Right lobe of liver (tissue), 6 donors: ENCODE measurements at regions not wholly inside any gene's neighbourhood (a gene's known extent, or its start where the extent isn't known, plus 50 kb on each side); places are given as distances from the start of the nearest gene placed in this dataset.

Experiments
- ATAC-seq, 4 donors: fragments of 200-7000 bp; cut with Tn5 transposase; one replicate each; pipeline ENCODE4 v1.9.1; 2020; ENCODE audit warnings: mild to moderate bottlenecking in 4 of 4, moderate library complexity in 4 of 4
- DNase-seq, 3 donors: peaks; one replicate each; pipeline ENCODE4 v3.0.0-alpha.2; 2020
- H3K27ac ChIP-seq, 3 donors: fragments of 200-600 bp; one replicate each; pipeline ENCODE4 v1.8.0; 2022
- H3K27me3 ChIP-seq, 2 donors: fragments of 200-600 bp; one replicate each; pipeline ENCODE4 v1.8.0; 2022
- H3K36me3 ChIP-seq, 4 donors: fragments of 200-600 bp; sonication (generic) in 1 of 4; one replicate each; pipeline versions ENCODE4 v1.5.1 to v1.8.0; 2017 to 2022; ENCODE audit warnings: control low read depth in 1 of 4
- H3K4me1 ChIP-seq, 4 donors: fragments of 200-600 bp; sonication (generic) in 1 of 4; one replicate each; pipeline versions ENCODE4 v1.5.1 to v1.8.0; 2017 to 2022; ENCODE audit warnings: control low read depth in 1 of 4
- H3K4me3 ChIP-seq, 3 donors: fragments of 200-600 bp; one replicate each; pipeline ENCODE4 v1.8.0; 2022
- H3K9me3 ChIP-seq, 4 donors: fragments of 200-600 bp; sonication (generic) in 1 of 4; one replicate each; pipeline versions ENCODE4 v1.5.1 to v1.8.0; 2017 to 2022; ENCODE audit warnings: control low read depth in 1 of 4
- CTCF ChIP-seq, 4 donors: fragments of 200-600 bp in 3 of 4; fragments of 450-650 bp in 1 of 4; IDR thresholded peaks; one replicate each; pipeline versions ENCODE4 v1.5.1 to v1.8.0; 2016 to 2022; ENCODE audit warnings: antibody characterized with exemption in 4 of 4, mild to moderate bottlenecking in 2 of 4
- POLR2A ChIP-seq: fragments of 450-650 bp; IDR thresholded peaks from one replicate; pipeline ENCODE4 v1.6.1; 2017; ENCODE audit warnings: antibody characterized with exemption, mild to moderate bottlenecking
- WGBS: methylation state at CpG from one replicate; pipeline ENCODE4 v1.1.6; 2018; ENCODE audit warnings: low coverage, low lambda C conversion rate; ENCODE audit not compliant: insufficient coverage; ENCODE audit errors: missing lambda C conversion rate; 5-methylcytosine and 5-hydroxymethylcytosine counted together
- intact Hi-C, 2 donors: fragments of 100-400 bp; cut with DNase I; formaldehyde crosslinking; loops; one replicate each; pipeline versions ENCODE4 v1.11.2 to v1.14.1; 2022
- donor health status: DM: no; HTN: yes; CAD: no.
- donor health status: DM: no; HTN: no; CAD: no.
- donor health status: DM: no; HTN: no; CAD: no.
- donor health status: DM: no; HTN: yes; CAD: no.
- donor health status: DM: no; HTN: yes; CAD: no.

- no peak overlapping the region for H3K27ac ChIP-seq
- H3K9me3 ChIP-seq: no peaks in the 10 kb centered on the region
- TF ChIP-seq POLR2A: no peak
- no peak for TF ChIP-seq CTCF (IDR thresholded peaks at IDR 0.05)
- no peaks in the 10 kb centered on the region for H3K27me3 ChIP-seq
- intact Hi-C loops: no loop called here
- H3K4me1 ChIP-seq: no peaks in the 10 kb centered on the region
- no peaks in the 10 kb centered on the region for H3K36me3 ChIP-seq
- 35% methylated on average over 2 of the region's 2 CpGs for WGBS
- peak in 1 of 4 donors; percentile 39 for ATAC-seq
- no peak for DNase-seq
- no peak overlapping the region for H3K4me3 ChIP-seq
Observed at GRCh38 chr3:130838898-130839600, 54.8 kb upstream of the ATP2C1 start.

GRCh38 chr3:130839813-130840212, 54.1 kb upstream of the ATP2C1 start:
- Histone ChIP-seq H3K27ac (no peak overlapping the region), H3K36me3 (no peaks in the 10 kb centered on the region), H3K9me3 (no peaks in the 10 kb centered on the region), H3K4me3 (no peak overlapping the region), H3K27me3 (no peaks in the 10 kb centered on the region), H3K4me1 (no peaks in the 10 kb centered on the region)
- TF ChIP-seq POLR2A: no peak
- TF ChIP-seq CTCF (IDR thresholded peaks at IDR 0.05): no peak
- ATAC-seq (no peak), DNase-seq (no peak)
- WGBS: 40% methylated on average over 4 of the region's 4 CpGs
- intact Hi-C loops: no loop called here

GRCh38 chr3:130841357-130841756, 52.5 kb upstream of the ATP2C1 start:
- no peak for TF ChIP-seq POLR2A
- no peak for TF ChIP-seq CTCF (IDR thresholded peaks at IDR 0.05)
- no peaks in the 10 kb centered on the region for H3K27me3 ChIP-seq
- WGBS: 38% methylated on average over 2 of the region's 2 CpGs
- H3K27ac ChIP-seq: no peak overlapping the region
- H3K4me3 ChIP-seq: no peak overlapping the region
- ATAC-seq (no peak), DNase-seq (no peak)
- H3K9me3 ChIP-seq: no peaks in the 10 kb centered on the region
- intact Hi-C loops: no loop called here
- H3K36me3 ChIP-seq: no peaks in the 10 kb centered on the region
- no peaks in the 10 kb centered on the region for H3K4me1 ChIP-seq

GRCh38 chr3:130843441-130843840, 50.4 kb upstream of the ATP2C1 start:
- intact Hi-C loops: no loop called here

More at GRCh38 chr3:130843441-130843840, 50.4 kb upstream of the ATP2C1 start:
- 67% methylated on average over 1 of the region's 1 CpG for WGBS
- no peak for ATAC-seq
- Histone ChIP-seq H3K27ac (no peak overlapping the region), H3K36me3 (no peaks in the 10 kb centered on the region), H3K4me3 (no peak overlapping the region), H3K27me3 (no peaks in the 10 kb centered on the region), H3K9me3 (no peaks in the 10 kb centered on the region), H3K4me1 (no peaks in the 10 kb centered on the region)
- TF ChIP-seq POLR2A: no peak
- no peak for TF ChIP-seq CTCF (IDR thresholded peaks at IDR 0.05)
- DNase-seq: no peak
